Natural killer cell (primary cell): ENCODE measurements at regions not wholly inside any gene's neighbourhood (a gene's known extent, or its start where the extent isn't known, plus 50 kb on each side); places are given as distances from the start of the nearest gene placed in this dataset.

ENCODE experiments used
- ATAC-seq, 3 donors: fragments of 150-1000 bp in 2 of 3; fragments of 200-7000 bp in 1 of 3; cut with Tn5 transposase; 1 replicate in 1 of 3; 2 replicates in 2 of 3; pipeline ENCODE4 v1.10.0; 2021; ENCODE audit warnings: mild to moderate bottlenecking in 2 of 3, moderate library complexity in 2 of 3
- DNase-seq, 2 donors: peaks; one replicate each; pipeline versions ENCODE4 v3.0.0 to v3.0.0-alpha.2; 2013 to 2021; ENCODE audit warnings: mixed read lengths in 1 of 2
- H3K27ac ChIP-seq: one replicate; pipeline ENCODE4 v1.5.1; 2013; ENCODE audit warnings: mild to moderate bottlenecking, low read length
- H3K27me3 ChIP-seq: one replicate; pipeline ENCODE4 v1.6.1; 2013; ENCODE audit warnings: low read length; ENCODE audit not compliant: control insufficient read depth, insufficient read depth
- H3K36me3 ChIP-seq: one replicate; pipeline ENCODE4 v1.6.1; 2013; ENCODE audit warnings: low read length; ENCODE audit not compliant: control insufficient read depth, insufficient read depth
- H3K4me1 ChIP-seq: one replicate; pipeline ENCODE4 v1.6.1; 2013; ENCODE audit warnings: low read length; ENCODE audit not compliant: control insufficient read depth, insufficient read depth
- H3K4me3 ChIP-seq: one replicate; pipeline ENCODE4 v1.5.1; 2013; ENCODE audit warnings: low read length
- H3K9me3 ChIP-seq: one replicate; pipeline ENCODE4 v1.6.1; 2013; ENCODE audit warnings: low read length; ENCODE audit not compliant: control insufficient read depth, insufficient read depth
- H3K27ac Mint-ChIP-seq, 2 donors: one replicate each; pipeline ENCODE4 v1.8.0; 2022; ENCODE audit warnings: mild to moderate bottlenecking in 2 of 2, mixed read lengths in 2 of 2, moderate library complexity in 1 of 2
- H3K27me3 Mint-ChIP-seq, 2 donors: one replicate each; pipeline ENCODE4 v1.8.0; 2022; ENCODE audit warnings: low read depth in 2 of 2, mixed read lengths in 2 of 2
- H3K36me3 Mint-ChIP-seq: one replicate; pipeline ENCODE4 v1.8.0; 2022; ENCODE audit warnings: mixed read lengths
- H3K4me1 Mint-ChIP-seq, 2 donors: one replicate each; pipeline ENCODE4 v1.8.0; 2022; ENCODE audit warnings: mixed read lengths in 2 of 2
- H3K4me3 Mint-ChIP-seq: one replicate; pipeline ENCODE4 v1.8.0; 2022; ENCODE audit warnings: mild to moderate bottlenecking, moderate library complexity, mixed read lengths
- H3K9me3 Mint-ChIP-seq, 2 donors: one replicate each; pipeline ENCODE4 v1.8.0; 2022; ENCODE audit warnings: mixed read lengths in 2 of 2
- WGBS: methylation state at CpG from one replicate; pipeline ENCODE4 v1.1.7; 2013; ENCODE audit warnings: missing lambda C conversion rate; ENCODE audit not compliant: insufficient coverage; 5-methylcytosine and 5-hydroxymethylcytosine counted together
- intact Hi-C: fragments of 100-400 bp; cut with micrococcal nuclease; formaldehyde crosslinking; loops from one replicate; pipeline ENCODE4 v1.14.2; 2022
- TF ChIP-seq, protein P1 (sequence below): fragments of 200-600 bp; IDR thresholded peaks from one replicate; pipeline ENCODE4 v1.8.0; 2022; ENCODE audit warnings: antibody characterized with exemption

DNA sequence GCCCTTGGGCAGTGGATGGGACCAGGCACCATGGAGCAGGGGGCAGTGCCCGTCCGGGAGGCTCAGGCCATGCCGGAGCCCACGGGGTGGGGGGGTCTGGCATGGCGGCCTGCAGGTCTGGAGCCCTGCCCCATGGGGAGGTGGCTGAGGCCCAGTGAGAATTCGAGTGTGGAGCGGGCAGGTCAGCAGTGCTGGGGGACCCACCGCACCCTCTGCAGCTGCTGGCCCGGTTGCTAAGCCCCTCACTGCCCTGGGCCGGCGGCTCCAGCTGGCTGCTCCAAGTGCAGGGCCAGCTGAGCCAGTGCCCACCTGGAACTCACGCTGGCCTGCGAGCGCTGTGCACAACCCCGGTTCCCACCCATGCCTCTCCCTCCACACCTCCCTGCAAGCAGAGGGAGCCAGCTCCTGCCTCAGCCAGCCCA lies 1157.9 kb upstream of the ADGRL3 start:
- Histone ChIP-seq H3K36me3 (no peaks in the 10 kb centered on the region), H3K9me3 (peaks cover 14% of the 10 kb centered on the region), H3K4me3 (no peak overlapping the region), H3K27me3 (no peaks in the 10 kb centered on the region), H3K4me1 (no peaks in the 10 kb centered on the region), H3K27ac (no peak overlapping the region)
- no peaks in the 10 kb centered on the region for H3K27me3 Mint-ChIP-seq
- DNase-seq (no peak), ATAC-seq (no peak)
- TF ChIP-seq, protein P1, sequence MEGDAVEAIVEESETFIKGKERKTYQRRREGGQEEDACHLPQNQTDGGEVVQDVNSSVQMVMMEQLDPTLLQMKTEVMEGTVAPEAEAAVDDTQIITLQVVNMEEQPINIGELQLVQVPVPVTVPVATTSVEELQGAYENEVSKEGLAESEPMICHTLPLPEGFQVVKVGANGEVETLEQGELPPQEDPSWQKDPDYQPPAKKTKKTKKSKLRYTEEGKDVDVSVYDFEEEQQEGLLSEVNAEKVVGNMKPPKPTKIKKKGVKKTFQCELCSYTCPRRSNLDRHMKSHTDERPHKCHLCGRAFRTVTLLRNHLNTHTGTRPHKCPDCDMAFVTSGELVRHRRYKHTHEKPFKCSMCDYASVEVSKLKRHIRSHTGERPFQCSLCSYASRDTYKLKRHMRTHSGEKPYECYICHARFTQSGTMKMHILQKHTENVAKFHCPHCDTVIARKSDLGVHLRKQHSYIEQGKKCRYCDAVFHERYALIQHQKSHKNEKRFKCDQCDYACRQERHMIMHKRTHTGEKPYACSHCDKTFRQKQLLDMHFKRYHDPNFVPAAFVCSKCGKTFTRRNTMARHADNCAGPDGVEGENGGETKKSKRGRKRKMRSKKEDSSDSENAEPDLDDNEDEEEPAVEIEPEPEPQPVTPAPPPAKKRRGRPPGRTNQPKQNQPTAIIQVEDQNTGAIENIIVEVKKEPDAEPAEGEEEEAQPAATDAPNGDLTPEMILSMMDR, result no peak
- intact Hi-C loops, result no loop called here
- WGBS, result 92% methylated on average over 15 of the region's 15 CpGs
- peaks cover 10 to 23% of the 10 kb centered on the region in 2 donors for H3K9me3 Mint-ChIP-seq
- no peaks in the 10 kb centered on the region for H3K36me3 Mint-ChIP-seq
- H3K4me3 Mint-ChIP-seq, result no peak overlapping the region
- no peak overlapping the region for H3K27ac Mint-ChIP-seq
- H3K4me1 Mint-ChIP-seq, result no peaks in the 10 kb centered on the region

DNA sequence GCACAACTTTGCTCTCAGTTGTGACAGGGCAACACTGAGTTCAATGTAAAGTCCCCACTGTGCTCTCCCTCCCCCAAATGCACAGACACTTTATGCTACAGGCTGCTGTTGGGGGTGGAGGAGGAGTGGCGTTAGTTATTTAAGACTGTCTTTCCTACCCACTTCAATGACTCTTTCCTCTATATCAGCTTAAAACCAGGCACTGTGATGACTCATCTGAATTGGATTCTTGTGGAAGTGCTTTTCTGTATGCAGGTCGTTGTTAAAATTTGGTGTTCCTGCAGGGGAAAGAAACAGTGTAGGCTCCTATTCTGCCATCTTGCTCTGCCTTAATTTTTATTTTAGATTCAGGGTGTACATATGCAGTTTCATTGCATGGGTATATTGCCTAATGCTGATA lies 1157.2 kb upstream of the ADGRL3 start:
- Histone ChIP-seq H3K27ac (no peak overlapping the region), H3K9me3 (peaks cover 14% of the 10 kb centered on the region), H3K4me3 (no peak overlapping the region), H3K4me1 (no peaks in the 10 kb centered on the region), H3K36me3 (no peaks in the 10 kb centered on the region), H3K27me3 (no peaks in the 10 kb centered on the region)
- Mint-ChIP-seq H3K27me3 (no peaks in the 10 kb centered on the region), H3K4me3 (no peak overlapping the region), H3K36me3 (no peaks in the 10 kb centered on the region), H3K27ac (no peak overlapping the region), H3K9me3 (peaks cover 11 to 17% of the 10 kb centered on the region in 2 donors), H3K4me1 (no peaks in the 10 kb centered on the region)
- no peak for DNase-seq
- 69% methylated on average over 1 of the region's 2 CpGs for WGBS
- no peak for ATAC-seq
- TF ChIP-seq, protein P1, result no peak
- intact Hi-C loops, result no loop called here

DNA sequence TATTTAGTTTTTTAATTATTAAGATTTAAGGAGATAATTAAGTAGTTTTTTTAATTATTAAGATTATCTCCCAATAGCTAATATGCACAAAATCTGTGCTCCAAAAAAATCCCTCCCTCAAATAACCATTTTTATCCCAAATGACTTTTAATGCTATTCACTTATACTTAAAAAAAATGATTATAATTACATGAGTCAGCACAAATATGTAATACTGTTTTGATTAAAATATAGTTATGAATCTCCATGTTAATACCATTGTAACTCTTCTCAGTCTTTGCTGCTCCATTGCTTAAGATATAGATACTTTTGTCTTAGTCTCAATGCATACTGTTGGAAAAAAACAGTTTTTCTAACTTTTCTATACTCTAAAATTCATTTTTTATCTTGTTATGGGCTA lies 1121.1 kb upstream of the ADGRL3 start:
- Mint-ChIP-seq H3K9me3 (peaks cover 14 to 33% of the 10 kb centered on the region in 2 donors), H3K27me3 (no peaks in the 10 kb centered on the region), H3K36me3 (peaks cover 7% of the 10 kb centered on the region), H3K27ac (no peak overlapping the region), H3K4me1 (no peaks in the 10 kb centered on the region), H3K4me3 (no peak overlapping the region)
- Histone ChIP-seq H3K27ac (no peak overlapping the region), H3K4me1 (no peaks in the 10 kb centered on the region), H3K36me3 (no peaks in the 10 kb centered on the region), H3K9me3 (peaks cover 12% of the 10 kb centered on the region), H3K4me3 (no peak overlapping the region), H3K27me3 (no peaks in the 10 kb centered on the region)
- intact Hi-C loops, result no loop called here
- no peak for ATAC-seq
- no peak for DNase-seq
- TF ChIP-seq, protein P1, result no peak

DNA sequence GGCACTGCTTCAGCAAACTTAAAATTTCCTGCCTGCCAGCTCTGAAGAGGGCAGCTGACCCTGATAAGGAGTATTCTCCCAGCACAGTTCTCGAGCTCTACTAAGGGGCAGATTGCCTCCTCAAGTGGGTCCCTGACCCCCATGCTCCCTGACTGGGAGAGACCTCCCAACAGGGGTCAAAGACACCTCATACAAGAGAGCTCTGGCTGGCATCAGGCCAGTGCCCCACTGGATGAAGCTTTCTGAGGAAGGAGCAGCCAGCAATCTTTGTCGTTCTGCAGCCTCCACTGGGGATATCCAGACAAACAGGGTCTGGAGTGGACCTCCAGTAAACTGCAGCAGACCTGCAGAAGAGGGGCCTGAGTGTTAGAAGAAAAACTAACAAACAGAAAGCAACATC lies 1118.3 kb upstream of the ADGRL3 start:
- intact Hi-C loops, result no loop called here
- Mint-ChIP-seq H3K27ac (no peak overlapping the region), H3K27me3 (no peaks in the 10 kb centered on the region), H3K36me3 (peaks cover 7% of the 10 kb centered on the region), H3K4me3 (no peak overlapping the region), H3K9me3 (peaks cover 23 to 41% of the 10 kb centered on the region in 2 donors), H3K4me1 (no peaks in the 10 kb centered on the region)
- H3K36me3 ChIP-seq, result no peaks in the 10 kb centered on the region
- H3K4me1 ChIP-seq, result no peaks in the 10 kb centered on the region
- H3K9me3 ChIP-seq, result peaks cover 12% of the 10 kb centered on the region
- H3K27me3 ChIP-seq, result no peaks in the 10 kb centered on the region
- H3K27ac ChIP-seq, result no peak overlapping the region
- H3K4me3 ChIP-seq, result no peak overlapping the region
- 53% methylated on average over 2 of the region's 2 CpGs for whole genome bisulfite sequencing
- DNase-seq (no peak), ATAC-seq (no peak)
- TF ChIP-seq, protein P1, result no peak
